NB4 (cell line): ENCODE measurements at regions not wholly inside any gene's neighbourhood (a gene's known extent, or its start where the extent isn't known, plus 50 kb on each side); places are given as distances from the start of the nearest gene placed in this dataset.

Experiments
- POLR2A ChIP-seq: IDR thresholded peaks from 2 replicates; pipeline ENCODE4 v1.6.1; 2011; ENCODE audit warnings: mild to moderate bottlenecking; ENCODE audit not compliant: insufficient read length; ENCODE audit errors: extremely low read depth
- TF ChIP-seq, protein P1 (sequence below): IDR thresholded peaks from one replicate; pipeline ENCODE4 v1.5.1; 2012; ENCODE audit warnings: low read depth, low read length

DNA sequence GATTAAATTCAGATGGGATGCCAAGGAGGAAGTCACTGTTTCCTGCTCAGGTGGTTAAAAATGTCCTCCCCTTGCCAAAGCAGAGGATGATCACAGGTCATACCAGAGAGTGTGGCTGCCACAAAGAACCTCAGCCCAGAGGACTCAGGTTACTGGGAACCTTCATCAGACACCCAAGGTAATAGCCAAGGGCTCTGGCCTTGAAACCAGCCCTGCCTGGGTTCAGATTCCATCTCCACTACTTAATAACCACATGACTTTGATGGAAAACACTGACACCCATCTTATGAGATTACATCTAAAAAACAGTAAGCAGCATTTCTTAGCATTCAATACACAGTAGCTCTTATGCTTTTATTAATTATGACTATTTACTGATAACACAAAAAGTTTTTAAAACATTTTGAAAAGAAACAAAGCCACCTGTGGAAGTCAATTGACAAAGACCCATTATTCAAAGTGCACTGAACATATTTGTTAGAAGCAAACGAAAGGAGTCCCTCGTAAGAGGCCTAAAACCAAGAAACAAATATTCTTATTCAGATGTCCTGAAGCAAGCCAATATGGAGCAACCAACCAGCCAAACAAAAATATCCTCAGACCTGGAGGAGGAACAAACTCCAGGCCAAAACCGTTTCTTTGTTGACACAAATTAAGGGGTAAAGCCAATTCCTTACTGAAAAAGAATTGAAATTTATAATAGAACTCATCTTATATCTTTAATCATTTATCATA lies 241.5 kb downstream of the RNF152 start:
- TF ChIP-seq, protein P1, sequence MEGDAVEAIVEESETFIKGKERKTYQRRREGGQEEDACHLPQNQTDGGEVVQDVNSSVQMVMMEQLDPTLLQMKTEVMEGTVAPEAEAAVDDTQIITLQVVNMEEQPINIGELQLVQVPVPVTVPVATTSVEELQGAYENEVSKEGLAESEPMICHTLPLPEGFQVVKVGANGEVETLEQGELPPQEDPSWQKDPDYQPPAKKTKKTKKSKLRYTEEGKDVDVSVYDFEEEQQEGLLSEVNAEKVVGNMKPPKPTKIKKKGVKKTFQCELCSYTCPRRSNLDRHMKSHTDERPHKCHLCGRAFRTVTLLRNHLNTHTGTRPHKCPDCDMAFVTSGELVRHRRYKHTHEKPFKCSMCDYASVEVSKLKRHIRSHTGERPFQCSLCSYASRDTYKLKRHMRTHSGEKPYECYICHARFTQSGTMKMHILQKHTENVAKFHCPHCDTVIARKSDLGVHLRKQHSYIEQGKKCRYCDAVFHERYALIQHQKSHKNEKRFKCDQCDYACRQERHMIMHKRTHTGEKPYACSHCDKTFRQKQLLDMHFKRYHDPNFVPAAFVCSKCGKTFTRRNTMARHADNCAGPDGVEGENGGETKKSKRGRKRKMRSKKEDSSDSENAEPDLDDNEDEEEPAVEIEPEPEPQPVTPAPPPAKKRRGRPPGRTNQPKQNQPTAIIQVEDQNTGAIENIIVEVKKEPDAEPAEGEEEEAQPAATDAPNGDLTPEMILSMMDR = no peak
- no peak for TF ChIP-seq POLR2A
